ENCODE measurements at regions not wholly inside any gene's neighbourhood (a gene's known extent, or its start where the extent isn't known, plus 50 kb on each side); places are given as distances from the start of the nearest gene placed in this dataset.

- in situ Hi-C loops (cut with HindIII; ENCODE audit: extremely low pct_ligation_motif_present, low pct_unique_long_range_greater_than_20kb) = no loop called here
- no peak for TF ChIP-seq ZSCAN30 (CRISPR knock-in tag; IDR thresholded peaks at IDR 0.05)
- TF ChIP-seq PAXIP1 (CRISPR knock-in tag; conservative IDR thresholded peaks at IDR 0.05) = no peak
- TF ChIP-seq ZNF180 (CRISPR knock-in tag; IDR thresholded peaks at IDR 0.05; ENCODE audit: borderline replicate concordance, low read depth) = no peak
- no peak for TF ChIP-seq SMAD3 (CRISPR knock-in tag; IDR thresholded peaks at IDR 0.05)
- TF ChIP-seq SCMH1 (CRISPR knock-in tag; IDR thresholded peaks at IDR 0.05; ENCODE audit: borderline replicate concordance) = no peak
- no peak for TF ChIP-seq ZNF75D (CRISPR knock-in tag; IDR thresholded peaks at IDR 0.05; ENCODE audit: borderline replicate concordance)
- TF ChIP-seq ZNF780A (CRISPR knock-in tag; IDR thresholded peaks at IDR 0.05) = no peak
- TF ChIP-seq MLLT10 (CRISPR knock-in tag; IDR thresholded peaks at IDR 0.05) = no peak
- H3K4me1 ChIP-seq (ENCODE audit: insufficient read depth, low read length) = no peaks in the 10 kb centered on the region
- H2AFZ ChIP-seq (ENCODE audit: low read length) = no peak overlapping the region
- no peaks in the 10 kb centered on the region for H3K9me3 ChIP-seq (ENCODE audit: low read length)
- ChIA-PET CTCF (ENCODE audit: low intra/inter-chr PET ratio, low total read pairs) (no interaction called here), POLR2A (no interaction called here)
- DNase-seq (ENCODE audit: low spot score) = no peak
- WGBS (ENCODE audit: low lambda C conversion rate) = 21% methylated on average over 7 of the region's 7 CpGs
- FAIRE-seq = no peak
- H3K27ac ChIP-seq (ENCODE audit: extremely low read length, insufficient read depth, low read length) = no peak overlapping the region
- no peaks in the 10 kb centered on the region for H3K79me2 ChIP-seq (ENCODE audit: insufficient read depth, low read length)
- intact Hi-C loops (cut with micrococcal nuclease; ENCODE audit: unreplicated experiment) = no loop called here
- H3K27me3 ChIP-seq (ENCODE audit: control insufficient read depth in 1 of 2, insufficient read depth in 2 of 2, low read length in 2 of 2) = peaks cover 3 to 31% of the 10 kb centered on the region in 2 experiments; a peak in 3 of 5 replicates
- H3K4me3 ChIP-seq (replicated peaks in 1 of 3; ENCODE audit: insufficient read depth in 1 of 3, low read depth in 2 of 3, low read length in 3 of 3) = no peak overlapping the region
- no peaks in the 10 kb centered on the region for H4K20me1 ChIP-seq (ENCODE audit: insufficient read depth, low read length)
- no peak overlapping the region for H3K9ac ChIP-seq (ENCODE audit: insufficient read depth, low read depth, low read length)
- H3K36me3 ChIP-seq (replicated peaks in 1 of 2; ENCODE audit: control insufficient read depth in 1 of 2, insufficient read depth in 2 of 2, low read length in 2 of 2) = no peaks in the 10 kb centered on the region
- no peak overlapping the region for H3K4me2 ChIP-seq (ENCODE audit: low read depth, low read length)
- ATAC-seq = no peak
- BruUV-seq (replicated peaks) = no TSS peak
Observed at GRCh38 chr1:204771358-204771757, 85.8 kb upstream of the LRRN2 start.
